Skin epidermis (tissue), 12 donors: ENCODE measurements at regions not wholly inside any gene's neighbourhood (a gene's known extent, or its start where the extent isn't known, plus 50 kb on each side); places are given as distances from the start of the nearest gene placed in this dataset.

Source experiments
- H3K27ac ChIP-seq, 21 experiments: fragments of 200-600 bp; sonication (generic) in 11 of 21; one replicate each; pipeline ENCODE4 v1.5.0; 2020; ENCODE audit warnings: mild to moderate bottlenecking in 3 of 21, inconsistent platforms in 2 of 21, moderate library complexity in 2 of 21
- H3K4me3 ChIP-seq, 7 experiments: fragments of 200-600 bp; sonication (generic) in 2 of 7; one replicate each; pipeline ENCODE4 v1.5.0; 2020; ENCODE audit warnings: inconsistent platforms in 2 of 7, mild to moderate bottlenecking in 2 of 7, moderate library complexity in 1 of 7

GRCh38 chr5:60401526-60401925, 298.4 kb downstream of the DEPDC1B start:
- no peak overlapping the region for H3K27ac ChIP-seq

GRCh38 chr5:60399507-60399906, 300.5 kb downstream of the DEPDC1B start:
- Histone ChIP-seq H3K27ac (no peak overlapping the region), H3K4me3 (no peak overlapping the region)

More at GRCh38 chr5:60401526-60401925, 298.4 kb downstream of the DEPDC1B start:
- no peak overlapping the region for H3K4me3 ChIP-seq

- no peak overlapping the region for H3K27ac ChIP-seq
Observed at GRCh38 chr5:60395712-60396329, 304.1 kb downstream of the DEPDC1B start.

GRCh38 chr5:60387051-60387440, 312.9 kb downstream of the DEPDC1B start:
- Histone ChIP-seq H3K27ac (no peak overlapping the region), H3K4me3 (no peak overlapping the region)

More at GRCh38 chr5:60395712-60396329, 304.1 kb downstream of the DEPDC1B start:
- H3K4me3 ChIP-seq: no peak overlapping the region

- Histone ChIP-seq H3K27ac (no peak overlapping the region), H3K4me3 (no peak overlapping the region)
Observed at GRCh38 chr5:60386436-60387050, 313.4 kb downstream of the DEPDC1B start.

GRCh38 chr5:60382716-60383115, 317.2 kb downstream of the DEPDC1B start:
- Histone ChIP-seq H3K4me3 (no peak overlapping the region), H3K27ac (no peak overlapping the region)

- Histone ChIP-seq H3K27ac (no peak overlapping the region), H3K4me3 (no peak overlapping the region)
Observed at GRCh38 chr5:60379907-60380306, 320.1 kb downstream of the DEPDC1B start.

- Histone ChIP-seq H3K27ac (no peak overlapping the region), H3K4me3 (no peak overlapping the region)
Observed at GRCh38 chr5:60377826-60378225, 322.1 kb downstream of the DEPDC1B start.

GRCh38 chr5:60376860-60377259, 323.1 kb downstream of the DEPDC1B start:
- no peak overlapping the region for H3K4me3 ChIP-seq
- no peak overlapping the region for H3K27ac ChIP-seq

GRCh38 chr5:60374409-60374808, 325.6 kb downstream of the DEPDC1B start:
- Histone ChIP-seq H3K4me3 (no peak overlapping the region), H3K27ac (no peak overlapping the region)

GRCh38 chr5:60372786-60373185, 327.2 kb downstream of the DEPDC1B start:
- Histone ChIP-seq H3K27ac (no peak overlapping the region), H3K4me3 (no peak overlapping the region)

GRCh38 chr5:60371065-60371464, 328.9 kb downstream of the DEPDC1B start:
- no peak overlapping the region for H3K27ac ChIP-seq
- H3K4me3 ChIP-seq: no peak overlapping the region

GRCh38 chr5:60370508-60370907, 329.5 kb downstream of the DEPDC1B start:
- H3K27ac ChIP-seq: no peak overlapping the region
- H3K4me3 ChIP-seq: no peak overlapping the region

GRCh38 chr5:60369391-60369790, 330.6 kb downstream of the DEPDC1B start:
- Histone ChIP-seq H3K4me3 (no peak overlapping the region), H3K27ac (no peak overlapping the region)

GRCh38 chr5:60368100-60368499, 331.9 kb downstream of the DEPDC1B start:
- Histone ChIP-seq H3K27ac (no peak overlapping the region), H3K4me3 (no peak overlapping the region)

- Histone ChIP-seq H3K4me3 (no peak overlapping the region), H3K27ac (no peak overlapping the region)
Observed at GRCh38 chr5:60366489-60366888, 333.5 kb downstream of the DEPDC1B start.

- no peak overlapping the region for H3K4me3 ChIP-seq
- H3K27ac ChIP-seq: no peak overlapping the region
Observed at GRCh38 chr5:60365001-60365400, 335.0 kb downstream of the DEPDC1B start.

- no peak overlapping the region for H3K4me3 ChIP-seq
- no peak overlapping the region for H3K27ac ChIP-seq
Observed at GRCh38 chr5:60362158-60362557, 337.8 kb downstream of the DEPDC1B start.

GRCh38 chr5:60360355-60360754, 339.6 kb downstream of the DEPDC1B start:
- Histone ChIP-seq H3K4me3 (no peak overlapping the region), H3K27ac (no peak overlapping the region)

- H3K4me3 ChIP-seq: no peak overlapping the region
- H3K27ac ChIP-seq: no peak overlapping the region
Observed at GRCh38 chr5:60357302-60357701, 342.7 kb downstream of the DEPDC1B start.

- H3K4me3 ChIP-seq: no peak overlapping the region
- H3K27ac ChIP-seq: no peak overlapping the region
Observed at GRCh38 chr5:60356745-60357144, 343.2 kb downstream of the DEPDC1B start.

- no peak overlapping the region for H3K27ac ChIP-seq
Observed at GRCh38 chr5:60355181-60355580, 344.8 kb downstream of the DEPDC1B start.

More at GRCh38 chr5:60355181-60355580, 344.8 kb downstream of the DEPDC1B start:
- no peak overlapping the region for H3K4me3 ChIP-seq
